ENCODE measurements at regions not wholly inside any gene's neighbourhood (a gene's known extent, or its start where the extent isn't known, plus 50 kb on each side); places are given as distances from the start of the nearest gene placed in this dataset.

DNA sequence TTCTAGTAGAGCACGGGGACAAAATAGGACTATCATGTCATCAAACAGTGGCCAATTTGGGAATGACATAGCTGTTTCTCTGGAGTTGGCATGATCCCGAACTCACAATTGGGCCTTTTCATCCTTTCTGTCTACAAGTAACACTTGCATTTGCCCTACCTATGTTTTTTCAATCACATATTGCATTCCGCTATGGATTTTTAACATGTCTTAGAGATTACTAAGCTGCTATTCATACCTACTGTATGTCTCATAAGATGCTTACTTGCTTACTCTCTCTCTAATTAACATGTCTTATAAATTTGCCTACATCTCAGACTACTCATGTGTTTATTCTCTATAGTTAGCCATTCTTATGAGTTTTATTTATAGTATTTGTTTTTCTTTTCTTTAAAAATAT lies 341.2 kb upstream of the CTNND2 start:
- no peak overlapping the region for H3K4me3 ChIP-seq (ENCODE audit: insufficient read depth in 1 of 2, low read depth in 1 of 2, low read length in 2 of 2)
- H2BK15ac ChIP-seq (ENCODE audit: low read depth, poor library complexity, severe bottlenecking): no peak overlapping the region
- no peak overlapping the region for H3K18ac ChIP-seq (ENCODE audit: low read depth in 1 of 2, low read length in 2 of 2)
- no peak overlapping the region for H3K27ac ChIP-seq (ENCODE audit: low read length, poor library complexity, severe bottlenecking)
- H2AFZ ChIP-seq (ENCODE audit: low read depth, low read length): no peak overlapping the region
- no peak overlapping the region for H4K91ac ChIP-seq (ENCODE audit: low read length)
- no peak overlapping the region for H2BK5ac ChIP-seq (ENCODE audit: low read depth, low read length, poor library complexity, severe bottlenecking)
- no peak overlapping the region for H3K14ac ChIP-seq (ENCODE audit: low read length in 2 of 2)
- 67% methylated on average over 3 of the region's 3 CpGs for WGBS
- DNase-seq: no peak
- H3K4ac ChIP-seq (ENCODE audit: low read depth in 1 of 2, low read length in 2 of 2): no peak overlapping the region
- no peak overlapping the region for H2AK5ac ChIP-seq (ENCODE audit: low read length, severe bottlenecking)
- no peak overlapping the region for H3K9ac ChIP-seq (ENCODE audit: low read length)
- no peaks in the 10 kb centered on the region for H3K27me3 ChIP-seq (ENCODE audit: control insufficient read depth in 1 of 2, insufficient read depth in 1 of 2, low read length in 2 of 2)
- H2BK120ac ChIP-seq (ENCODE audit: low read depth, low read length): no peak overlapping the region
- peaks cover 12% of the 10 kb centered on the region for H3K9me3 ChIP-seq (ENCODE audit: control insufficient read depth, low read length)
- H4K8ac ChIP-seq (ENCODE audit: low read length): no peak overlapping the region
- no peak overlapping the region for H3K23ac ChIP-seq (ENCODE audit: low read length in 2 of 2)
- H2BK12ac ChIP-seq (ENCODE audit: low read length in 2 of 2): no peak overlapping the region
- H3K79me1 ChIP-seq (replicated peaks; ENCODE audit: low read length, poor library complexity, severe bottlenecking): no peaks in the 10 kb centered on the region
- H3K36me3 ChIP-seq (ENCODE audit: control insufficient read depth in 1 of 2, insufficient read depth in 2 of 2, low read depth in 1 of 2, low read length in 2 of 2): no peaks in the 10 kb centered on the region
- H3K4me2 ChIP-seq (ENCODE audit: low read length, poor library complexity, severe bottlenecking): no peak overlapping the region
- H3K4me1 ChIP-seq (ENCODE audit: control insufficient read depth, insufficient read depth, low read depth, low read length): no peaks in the 10 kb centered on the region

DNA sequence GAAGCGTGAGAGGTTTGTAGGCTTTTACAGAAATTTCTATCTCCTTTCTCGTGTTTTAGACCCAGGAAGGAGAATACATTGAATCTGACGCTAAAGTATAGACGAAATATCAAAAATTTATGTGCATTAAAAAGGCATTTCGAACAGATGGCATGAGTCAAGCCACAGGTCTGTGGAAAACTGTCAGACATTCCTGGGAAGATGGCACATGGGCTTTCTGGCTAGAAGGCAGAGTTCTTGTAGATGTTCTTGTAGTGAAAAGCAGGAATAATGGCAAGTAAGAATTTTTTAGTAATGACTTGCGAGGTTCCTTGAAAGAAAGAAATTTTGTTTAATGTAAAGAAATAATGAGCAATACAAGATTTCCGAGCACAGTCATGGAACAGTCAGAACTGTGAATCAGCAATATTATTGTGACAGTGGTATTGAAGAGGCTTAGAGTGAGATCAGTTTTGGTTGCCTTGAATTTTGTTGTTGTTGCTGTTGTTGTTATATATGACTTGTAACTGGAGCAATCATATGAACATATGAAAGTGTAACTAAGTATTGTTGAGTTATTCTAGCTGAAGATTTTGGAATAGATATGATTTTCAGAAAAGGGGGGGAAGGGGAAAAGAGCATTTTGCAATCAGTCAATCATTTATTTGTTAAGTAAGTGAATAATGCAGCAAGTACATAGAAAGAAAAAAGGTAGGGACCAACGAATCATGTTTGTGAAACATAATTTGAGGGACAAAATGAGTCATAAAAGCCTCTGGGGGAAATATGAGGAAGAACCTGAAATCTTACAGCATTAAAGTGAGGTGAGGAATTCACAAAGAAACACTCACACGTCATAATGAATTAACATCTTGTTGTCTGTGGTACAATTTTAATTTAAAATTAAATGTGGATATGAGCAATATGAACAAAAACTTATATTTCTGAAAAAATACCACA lies 339.0 kb upstream of the CTNND2 start:
- Histone ChIP-seq H2BK12ac (ENCODE audit: low read length in 2 of 2) (no peak overlapping the region), H3K79me1 (replicated peaks; ENCODE audit: low read length, poor library complexity, severe bottlenecking) (no peaks in the 10 kb centered on the region), H3K4me1 (ENCODE audit: control insufficient read depth, insufficient read depth, low read depth, low read length) (no peaks in the 10 kb centered on the region), H3K23ac (ENCODE audit: low read length in 2 of 2) (no peak overlapping the region), H3K9ac (ENCODE audit: low read length) (no peak overlapping the region), H2BK15ac (ENCODE audit: low read depth, poor library complexity, severe bottlenecking) (no peak overlapping the region), H2AK5ac (ENCODE audit: low read length, severe bottlenecking) (no peak overlapping the region), H4K91ac (ENCODE audit: low read length) (no peak overlapping the region), H3K18ac (ENCODE audit: low read depth in 1 of 2, low read length in 2 of 2) (no peak overlapping the region), H3K36me3 (ENCODE audit: control insufficient read depth in 1 of 2, insufficient read depth in 2 of 2, low read depth in 1 of 2, low read length in 2 of 2) (no peaks in the 10 kb centered on the region), H2BK5ac (ENCODE audit: low read depth, low read length, poor library complexity, severe bottlenecking) (no peak overlapping the region), H2AFZ (ENCODE audit: low read depth, low read length) (no peak overlapping the region), H3K4ac (ENCODE audit: low read depth in 1 of 2, low read length in 2 of 2) (no peak overlapping the region), H2BK120ac (ENCODE audit: low read depth, low read length) (no peak overlapping the region), H3K27me3 (ENCODE audit: control insufficient read depth in 1 of 2, insufficient read depth in 1 of 2, low read length in 2 of 2) (no peaks in the 10 kb centered on the region), H3K4me3 (ENCODE audit: insufficient read depth in 1 of 2, low read depth in 1 of 2, low read length in 2 of 2) (no peak overlapping the region), H4K8ac (ENCODE audit: low read length) (no peak overlapping the region), H3K14ac (ENCODE audit: low read length in 2 of 2) (no peak overlapping the region), H3K27ac (ENCODE audit: low read length, poor library complexity, severe bottlenecking) (no peak overlapping the region), H3K4me2 (ENCODE audit: low read length, poor library complexity, severe bottlenecking) (no peak overlapping the region), H3K9me3 (ENCODE audit: control insufficient read depth, low read length) (peaks cover 15% of the 10 kb centered on the region)
- no peak for DNase-seq
- 66% methylated on average over 8 of the region's 9 CpGs for WGBS

DNA sequence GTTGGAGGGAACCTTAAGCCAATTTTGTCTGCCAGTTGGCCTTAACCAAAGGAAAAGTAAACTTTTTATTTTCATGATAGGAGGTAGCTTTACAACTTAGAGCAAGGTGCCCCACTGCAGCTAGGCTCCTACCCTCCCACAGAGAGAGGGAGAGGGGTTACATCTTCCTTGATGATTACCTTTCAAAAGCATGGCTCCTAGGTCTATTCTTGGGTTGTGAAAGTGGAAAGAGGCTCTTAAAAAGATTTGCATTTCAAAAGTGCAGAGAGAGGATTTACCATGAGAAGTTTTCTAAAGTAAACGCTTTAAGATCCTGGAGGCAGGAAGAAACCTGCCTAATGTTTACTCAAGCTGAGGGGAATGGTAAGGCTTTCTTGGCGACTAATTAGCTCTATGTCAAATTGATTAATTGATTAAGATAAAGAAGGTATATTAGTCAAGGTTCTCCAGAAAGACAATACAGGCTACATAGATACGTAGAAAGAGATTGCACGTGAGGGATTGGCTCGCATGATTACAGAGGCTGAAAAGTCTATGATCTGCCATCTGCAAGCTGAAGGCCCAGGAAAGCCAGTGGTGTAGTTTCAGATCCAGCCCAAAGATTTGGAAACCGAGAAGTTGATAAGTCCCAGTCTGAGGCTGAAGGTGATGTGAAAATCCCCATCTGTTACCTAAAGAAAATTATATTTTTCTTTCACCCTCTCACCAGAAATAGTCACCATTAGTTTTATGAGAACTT lies 333.8 kb upstream of the CTNND2 start:
- H3K9me3 ChIP-seq (ENCODE audit: control insufficient read depth, low read length): peaks cover 21% of the 10 kb centered on the region
- H2BK15ac ChIP-seq (ENCODE audit: low read depth, poor library complexity, severe bottlenecking): no peak overlapping the region
- H3K4me1 ChIP-seq (ENCODE audit: control insufficient read depth, insufficient read depth, low read depth, low read length): no peaks in the 10 kb centered on the region
- no peak overlapping the region for H2BK12ac ChIP-seq (ENCODE audit: low read length in 2 of 2)
- H3K9ac ChIP-seq (ENCODE audit: low read length): no peak overlapping the region
- no peak overlapping the region for H3K4me3 ChIP-seq (ENCODE audit: insufficient read depth in 1 of 2, low read depth in 1 of 2, low read length in 2 of 2)
- H3K27me3 ChIP-seq (ENCODE audit: control insufficient read depth in 1 of 2, insufficient read depth in 1 of 2, low read length in 2 of 2): no peaks in the 10 kb centered on the region
- H4K8ac ChIP-seq (ENCODE audit: low read length): no peak overlapping the region
- no peaks in the 10 kb centered on the region for H3K79me1 ChIP-seq (replicated peaks; ENCODE audit: low read length, poor library complexity, severe bottlenecking)
- H3K4me2 ChIP-seq (ENCODE audit: low read length, poor library complexity, severe bottlenecking): no peak overlapping the region
- no peak overlapping the region for H4K91ac ChIP-seq (ENCODE audit: low read length)
- DNase-seq: no peak
- no peak overlapping the region for H2BK5ac ChIP-seq (ENCODE audit: low read depth, low read length, poor library complexity, severe bottlenecking)
- no peak overlapping the region for H2AK5ac ChIP-seq (ENCODE audit: low read length, severe bottlenecking)
- no peak overlapping the region for H3K18ac ChIP-seq (ENCODE audit: low read depth in 1 of 2, low read length in 2 of 2)
- 38% methylated on average over 4 of the region's 6 CpGs for WGBS
- no peaks in the 10 kb centered on the region for H3K36me3 ChIP-seq (ENCODE audit: control insufficient read depth in 1 of 2, insufficient read depth in 2 of 2, low read depth in 1 of 2, low read length in 2 of 2)
- no peak overlapping the region for H3K14ac ChIP-seq (ENCODE audit: low read length in 2 of 2)
- H2AFZ ChIP-seq (ENCODE audit: low read depth, low read length): no peak overlapping the region
- no peak overlapping the region for H2BK120ac ChIP-seq (ENCODE audit: low read depth, low read length)
- no peak overlapping the region for H3K23ac ChIP-seq (ENCODE audit: low read length in 2 of 2)
- H3K4ac ChIP-seq (ENCODE audit: low read depth in 1 of 2, low read length in 2 of 2): no peak overlapping the region
- no peak overlapping the region for H3K27ac ChIP-seq (ENCODE audit: low read length, poor library complexity, severe bottlenecking)

DNA sequence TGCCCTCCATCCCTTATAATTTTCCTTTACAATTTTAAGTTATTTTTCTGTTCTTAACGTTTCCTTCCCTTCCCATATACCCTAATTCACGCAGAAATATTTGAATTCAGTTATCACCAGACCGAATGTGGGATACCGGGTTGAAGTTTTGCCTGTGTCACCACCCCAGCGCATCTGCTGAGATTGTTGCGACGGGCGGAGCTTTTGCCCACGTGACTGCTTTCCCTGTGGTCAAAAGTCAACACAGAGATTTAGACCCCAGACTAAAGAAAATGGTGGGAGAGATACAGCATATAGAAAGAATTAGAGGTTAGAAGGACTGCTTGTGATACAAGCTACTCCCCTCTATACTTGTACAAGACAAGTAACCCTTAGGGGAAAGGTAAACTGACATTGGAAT lies 326.4 kb upstream of the CTNND2 start:
- Histone ChIP-seq H3K14ac (ENCODE audit: low read length in 2 of 2) (no peak overlapping the region), H3K9me3 (ENCODE audit: control insufficient read depth, low read length) (peaks cover 25% of the 10 kb centered on the region), H3K4me1 (ENCODE audit: control insufficient read depth, insufficient read depth, low read depth, low read length) (no peaks in the 10 kb centered on the region), H2BK5ac (ENCODE audit: low read depth, low read length, poor library complexity, severe bottlenecking) (no peak overlapping the region), H3K4me3 (ENCODE audit: insufficient read depth in 1 of 2, low read depth in 1 of 2, low read length in 2 of 2) (no peak overlapping the region), H3K23ac (ENCODE audit: low read length in 2 of 2) (no peak overlapping the region), H2AK5ac (ENCODE audit: low read length, severe bottlenecking) (no peak overlapping the region), H3K4ac (ENCODE audit: low read depth in 1 of 2, low read length in 2 of 2) (no peak overlapping the region), H4K91ac (ENCODE audit: low read length) (no peak overlapping the region), H3K27me3 (ENCODE audit: control insufficient read depth in 1 of 2, insufficient read depth in 1 of 2, low read length in 2 of 2) (no peaks in the 10 kb centered on the region), H3K4me2 (ENCODE audit: low read length, poor library complexity, severe bottlenecking) (no peak overlapping the region), H2BK120ac (ENCODE audit: low read depth, low read length) (no peak overlapping the region), H2BK12ac (ENCODE audit: low read length in 2 of 2) (no peak overlapping the region), H3K9ac (ENCODE audit: low read length) (no peak overlapping the region), H2AFZ (ENCODE audit: low read depth, low read length) (no peak overlapping the region), H3K79me1 (replicated peaks; ENCODE audit: low read length, poor library complexity, severe bottlenecking) (no peaks in the 10 kb centered on the region), H3K18ac (ENCODE audit: low read depth in 1 of 2, low read length in 2 of 2) (no peak overlapping the region), H2BK15ac (ENCODE audit: low read depth, poor library complexity, severe bottlenecking) (no peak overlapping the region), H3K27ac (ENCODE audit: low read length, poor library complexity, severe bottlenecking) (no peak overlapping the region), H4K8ac (ENCODE audit: low read length) (no peak overlapping the region), H3K36me3 (ENCODE audit: control insufficient read depth in 1 of 2, insufficient read depth in 2 of 2, low read depth in 1 of 2, low read length in 2 of 2) (no peaks in the 10 kb centered on the region)
- DNase-seq: no peak
- WGBS: 74% methylated on average over 9 of the region's 9 CpGs

All from mesenchymal stem cell (in vitro differentiated cells and primary cell).